Epithelial cell of prostate (primary cell): ENCODE measurements at regions not wholly inside any gene's neighbourhood (a gene's known extent, or its start where the extent isn't known, plus 50 kb on each side); places are given as distances from the start of the nearest gene placed in this dataset.

ENCODE experiments used
- DNase-seq: peaks from one replicate; pipeline ENCODE4 v3.0.0-alpha.2; 2011; ENCODE audit warnings: low read depth, low spot score
- H3K27ac ChIP-seq: fragments of 450-650 bp; 2 replicates; pipeline ENCODE4 v1.5.1; 2017; ENCODE audit warnings: mild to moderate bottlenecking

- DNase-seq = no peak
- no peak overlapping the region for H3K27ac ChIP-seq
Measured at GRCh38 chr16:9436175-9436574, 344.7 kb downstream of the HAPSTR1 start.

GRCh38 chr16:9437115-9437514, 345.7 kb downstream of the HAPSTR1 start:
- no peak for DNase-seq
- H3K27ac ChIP-seq = no peak overlapping the region

GRCh38 chr16:9438991-9439390, 347.5 kb downstream of the HAPSTR1 start:
- no peak for DNase-seq
- H3K27ac ChIP-seq = no peak overlapping the region

GRCh38 chr16:9441012-9441411, 349.6 kb downstream of the HAPSTR1 start:
- no peak for DNase-seq
- no peak overlapping the region for H3K27ac ChIP-seq

GRCh38 chr16:9443864-9444263, 352.4 kb downstream of the HAPSTR1 start:
- no peak for DNase-seq
- H3K27ac ChIP-seq = no peak overlapping the region

- no peak for DNase-seq
- H3K27ac ChIP-seq = no peak overlapping the region
Measured at GRCh38 chr16:9446471-9447194, 355.2 kb downstream of the HAPSTR1 start.

- no peak overlapping the region for H3K27ac ChIP-seq
- no peak for DNase-seq
Measured at GRCh38 chr16:9447195-9447551, 355.7 kb downstream of the HAPSTR1 start.

GRCh38 chr16:9447699-9448098, 356.3 kb downstream of the HAPSTR1 start:
- no peak for DNase-seq

GRCh38 chr16:9449597-9449996, 358.2 kb downstream of the HAPSTR1 start:
- no peak for DNase-seq
- H3K27ac ChIP-seq = no peak overlapping the region

More at GRCh38 chr16:9447699-9448098, 356.3 kb downstream of the HAPSTR1 start:
- H3K27ac ChIP-seq = no peak overlapping the region

GRCh38 chr16:9457215-9457614, 365.8 kb downstream of the HAPSTR1 start:
- DNase-seq = no peak
- no peak overlapping the region for H3K27ac ChIP-seq

- no peak for DNase-seq
- no peak overlapping the region for H3K27ac ChIP-seq
Measured at GRCh38 chr16:9458816-9459215, 367.4 kb downstream of the HAPSTR1 start.

GRCh38 chr16:9462984-9463383, 371.5 kb downstream of the HAPSTR1 start:
- DNase-seq = no peak
- no peak overlapping the region for H3K27ac ChIP-seq

GRCh38 chr16:9463461-9463860, 372.0 kb downstream of the HAPSTR1 start:
- no peak overlapping the region for H3K27ac ChIP-seq
- no peak for DNase-seq

GRCh38 chr16:9465161-9465560, 373.7 kb downstream of the HAPSTR1 start:
- no peak overlapping the region for H3K27ac ChIP-seq
- no peak for DNase-seq

- no peak overlapping the region for H3K27ac ChIP-seq
Measured at GRCh38 chr16:9469512-9469911, 378.1 kb downstream of the HAPSTR1 start.

GRCh38 chr16:9476744-9477143, 385.3 kb downstream of the HAPSTR1 start:
- no peak overlapping the region for H3K27ac ChIP-seq
- no peak for DNase-seq

More at GRCh38 chr16:9469512-9469911, 378.1 kb downstream of the HAPSTR1 start:
- DNase-seq = peak; percentile 40

GRCh38 chr16:9479008-9479407, 387.6 kb downstream of the HAPSTR1 start:
- no peak for DNase-seq
- H3K27ac ChIP-seq = no peak overlapping the region

- DNase-seq = no peak
- H3K27ac ChIP-seq = no peak overlapping the region
Measured at GRCh38 chr16:9480503-9480902, 389.1 kb downstream of the HAPSTR1 start.

- DNase-seq = no peak
- H3K27ac ChIP-seq = no peak overlapping the region
Measured at GRCh38 chr16:9481747-9482730, 390.6 kb downstream of the HAPSTR1 start.

- H3K27ac ChIP-seq = no peak overlapping the region
- DNase-seq = no peak
Measured at GRCh38 chr16:9484426-9484825, 393.0 kb downstream of the HAPSTR1 start.

- no peak for DNase-seq
- no peak overlapping the region for H3K27ac ChIP-seq
Measured at GRCh38 chr16:9484881-9485280, 393.4 kb downstream of the HAPSTR1 start.
